Esophagus muscularis mucosa (tissue), 4 donors: ENCODE measurements at regions not wholly inside any gene's neighbourhood (a gene's known extent, or its start where the extent isn't known, plus 50 kb on each side); places are given as distances from the start of the nearest gene placed in this dataset.

ENCODE experiments used
- DNase-seq: peaks from one replicate; pipeline ENCODE4 v3.0.0-alpha.2; 2017; ENCODE audit errors: extremely low spot score
- H3K27ac ChIP-seq, 4 donors: fragments of 200-600 bp; sonication (generic); replicated peaks in 1 of 4; 1 replicate in 3 of 4; 2 replicates in 1 of 4; pipeline ENCODE4 v1.5.1; 2016 to 2019; ENCODE audit warnings: mild to moderate bottlenecking in 1 of 4
- H3K27me3 ChIP-seq, 4 donors: fragments of 200-600 bp; sonication (generic); one replicate each; pipeline versions ENCODE4 v1.5.1 to v1.6.0; 2016 to 2019
- H3K36me3 ChIP-seq, 4 donors: fragments of 200-600 bp; sonication (generic); one replicate each; pipeline ENCODE4 v1.5.1; 2016 to 2019
- H3K4me1 ChIP-seq, 4 donors: fragments of 200-600 bp; sonication (generic); one replicate each; pipeline ENCODE4 v1.5.1; 2016 to 2019
- H3K4me3 ChIP-seq, 4 donors: fragments of 200-600 bp; sonication (generic); 1 replicate in 2 of 4; 2 replicates in 2 of 4; pipeline ENCODE4 v1.5.1; 2016 to 2019; ENCODE audit warnings: mild to moderate bottlenecking in 4 of 4, moderate library complexity in 1 of 4
- H3K9me3 ChIP-seq, 4 donors: fragments of 200-600 bp; sonication (generic); 1 replicate in 3 of 4; 2 replicates in 1 of 4; pipeline ENCODE4 v1.5.1; 2016 to 2019
- EP300 ChIP-seq: sonication (generic); formaldehyde crosslinking; IDR thresholded peaks from one replicate; pipeline ENCODE4 v1.6.1; 2017; ENCODE audit warnings: antibody characterized with exemption
- POLR2A ChIP-seq: fragments of 450-650 bp; IDR thresholded peaks from one replicate; pipeline ENCODE4 v1.6.1; 2017; ENCODE audit warnings: antibody characterized with exemption, moderate library complexity, mild to moderate bottlenecking, low read depth
- POLR2AphosphoS5 ChIP-seq, 2 donors: sonication (generic); formaldehyde crosslinking; IDR thresholded peaks; one replicate each; pipeline ENCODE4 v1.6.1; 2017; ENCODE audit warnings: antibody characterized with exemption in 2 of 2
- WGBS: methylation state at CpG from one replicate; pipeline ENCODE4 v1.1.5; 2018; 5-methylcytosine and 5-hydroxymethylcytosine counted together
- intact Hi-C: fragments of 100-400 bp; cut with DNase I; formaldehyde crosslinking; loops from one replicate; pipeline ENCODE4 v1.15.1; 2023
- TF ChIP-seq, protein P1 (sequence below), 3 experiments: fragments of 200-600 bp in 2 of 3; fragments of 450-650 bp in 1 of 3; sonication (generic) in 2 of 3; IDR thresholded peaks; one replicate each; pipeline ENCODE4 v1.5.1; 2017 to 2019; ENCODE audit warnings: antibody characterized with exemption in 3 of 3, mild to moderate bottlenecking in 2 of 3, moderate library complexity in 1 of 3

DNA sequence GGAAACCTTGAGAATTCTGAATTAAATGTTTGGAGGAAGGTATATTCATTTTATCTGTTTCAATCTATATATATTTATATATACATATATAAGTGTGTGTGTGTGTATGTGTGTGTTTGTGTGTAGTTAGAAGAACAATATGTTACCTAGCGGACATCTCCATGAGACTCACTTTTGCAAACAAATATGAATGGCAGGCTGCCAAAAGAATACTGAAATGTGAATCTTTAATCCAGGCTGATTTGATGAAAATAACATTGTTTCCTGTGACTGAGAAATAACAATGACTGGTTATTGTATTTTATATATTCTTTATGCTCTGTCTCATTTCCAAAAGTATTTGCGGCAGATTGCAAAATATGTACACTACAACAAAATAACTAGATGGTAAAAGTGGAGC lies 255.5 kb upstream of the TGFBR2 start:
- DNase-seq: no peak
- Histone ChIP-seq H3K4me3 (no peak overlapping the region), H3K27ac (no peak overlapping the region), H3K36me3 (no peaks in the 10 kb centered on the region), H3K9me3 (no peaks in the 10 kb centered on the region), H3K4me1 (peaks cover 39 to 66% (median 46%) of the 10 kb centered on the region in 4 donors), H3K27me3 (no peaks in the 10 kb centered on the region)
- intact Hi-C loops: no loop called here
- 97% methylated on average over 2 of the region's 2 CpGs for WGBS
- TF ChIP-seq EP300 (no peak), POLR2AphosphoS5 (IDR thresholded peaks at IDR 0.05) (no peak), POLR2A (no peak)
- TF ChIP-seq, protein P1, sequence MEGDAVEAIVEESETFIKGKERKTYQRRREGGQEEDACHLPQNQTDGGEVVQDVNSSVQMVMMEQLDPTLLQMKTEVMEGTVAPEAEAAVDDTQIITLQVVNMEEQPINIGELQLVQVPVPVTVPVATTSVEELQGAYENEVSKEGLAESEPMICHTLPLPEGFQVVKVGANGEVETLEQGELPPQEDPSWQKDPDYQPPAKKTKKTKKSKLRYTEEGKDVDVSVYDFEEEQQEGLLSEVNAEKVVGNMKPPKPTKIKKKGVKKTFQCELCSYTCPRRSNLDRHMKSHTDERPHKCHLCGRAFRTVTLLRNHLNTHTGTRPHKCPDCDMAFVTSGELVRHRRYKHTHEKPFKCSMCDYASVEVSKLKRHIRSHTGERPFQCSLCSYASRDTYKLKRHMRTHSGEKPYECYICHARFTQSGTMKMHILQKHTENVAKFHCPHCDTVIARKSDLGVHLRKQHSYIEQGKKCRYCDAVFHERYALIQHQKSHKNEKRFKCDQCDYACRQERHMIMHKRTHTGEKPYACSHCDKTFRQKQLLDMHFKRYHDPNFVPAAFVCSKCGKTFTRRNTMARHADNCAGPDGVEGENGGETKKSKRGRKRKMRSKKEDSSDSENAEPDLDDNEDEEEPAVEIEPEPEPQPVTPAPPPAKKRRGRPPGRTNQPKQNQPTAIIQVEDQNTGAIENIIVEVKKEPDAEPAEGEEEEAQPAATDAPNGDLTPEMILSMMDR (IDR thresholded peaks at IDR 0.05): no peak

DNA sequence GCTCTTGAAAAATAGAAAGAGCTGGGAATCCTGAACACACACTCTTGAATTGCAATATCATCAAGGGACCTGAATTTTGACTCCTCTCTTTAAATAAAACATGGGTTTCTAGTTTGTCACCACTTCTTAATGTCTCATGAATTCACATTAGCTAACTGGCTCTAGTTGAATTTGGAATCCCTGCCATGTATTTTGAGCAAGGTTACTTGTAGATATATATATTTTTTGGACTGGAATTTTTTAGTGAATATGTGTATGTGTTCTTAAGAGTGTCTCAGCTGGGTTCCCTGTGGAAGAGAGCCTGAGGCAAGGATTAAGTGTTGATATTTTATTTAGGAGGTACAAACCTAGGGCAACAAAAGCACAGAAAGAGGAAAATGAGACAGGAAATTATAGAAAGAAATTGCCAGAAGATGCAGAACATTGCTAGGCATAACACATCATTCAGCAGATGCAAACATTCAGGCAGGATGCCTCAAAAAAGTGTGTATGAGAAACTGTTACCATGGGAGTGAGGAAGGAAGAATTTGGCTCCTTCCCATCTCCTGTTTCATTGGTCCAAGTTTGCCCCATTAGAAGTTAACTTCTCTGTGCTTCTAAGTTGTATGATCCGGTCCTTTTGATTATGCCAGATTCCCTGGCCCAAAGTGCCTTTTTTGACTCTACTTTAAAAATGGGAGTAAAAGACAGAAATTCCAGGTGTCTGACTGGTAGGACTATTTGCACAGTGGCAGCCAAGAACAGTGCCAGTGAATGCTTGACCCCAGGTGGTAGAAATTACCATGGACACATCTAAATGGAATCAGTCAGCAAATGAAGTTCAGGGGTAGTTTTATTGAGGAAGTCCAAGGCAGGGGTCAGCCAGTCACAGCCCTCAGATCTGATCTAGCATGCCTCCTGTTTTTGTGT lies 253.7 kb upstream of the TGFBR2 start:
- Histone ChIP-seq H3K4me1 (peaks cover 39 to 70% (median 53%) of the 10 kb centered on the region in 4 donors), H3K27me3 (no peaks in the 10 kb centered on the region), H3K4me3 (no peak overlapping the region), H3K9me3 (no peaks in the 10 kb centered on the region), H3K36me3 (no peaks in the 10 kb centered on the region), H3K27ac (peak overlapping the region; percentile 22 to 74 (median 69))
- 67% methylated on average over 1 of the region's 1 CpG for WGBS
- TF ChIP-seq POLR2AphosphoS5 (IDR thresholded peaks at IDR 0.05) (no peak), POLR2A (no peak), EP300 (no peak)
- TF ChIP-seq, protein P1 (IDR thresholded peaks at IDR 0.05): no peak
- DNase-seq: no peak
- intact Hi-C loops: no loop called here

DNA sequence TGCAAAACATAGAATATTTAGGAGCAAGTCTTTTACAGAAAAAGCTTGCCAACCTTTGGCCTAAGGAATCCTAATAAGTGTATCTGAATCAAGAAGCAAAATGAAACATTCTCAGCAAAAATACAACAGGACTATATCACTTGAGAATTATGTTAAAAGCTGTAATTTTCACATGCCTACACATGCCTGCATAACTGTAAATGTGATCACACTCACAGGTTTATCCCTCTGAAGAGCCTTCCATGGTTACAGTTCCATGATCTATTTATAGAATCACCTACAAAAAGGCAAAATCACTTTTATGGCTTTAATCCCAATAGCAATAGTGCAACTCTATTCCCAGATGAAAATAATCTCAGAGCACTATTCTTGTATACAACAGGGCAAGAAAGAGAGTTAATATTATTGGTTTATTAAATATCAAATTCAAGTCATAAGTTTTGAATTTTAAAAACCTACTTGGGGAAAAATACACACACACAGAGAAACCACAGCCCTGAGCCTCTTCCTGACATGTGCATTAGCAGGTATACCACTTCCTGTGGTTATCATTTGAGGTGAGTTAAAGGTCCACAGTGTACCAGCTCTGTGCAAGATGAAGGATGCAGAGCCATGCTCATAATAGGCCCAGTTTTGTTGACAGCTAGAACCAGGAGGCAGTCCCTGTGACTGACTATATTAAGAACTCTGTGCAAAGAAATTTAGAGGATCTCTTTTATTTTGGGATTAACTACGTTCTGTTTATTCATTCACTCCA lies 252.5 kb upstream of the TGFBR2 start:
- no peak overlapping the region for H3K4me3 ChIP-seq
- peak in 1 of 2 donors; percentile 7 for TF ChIP-seq POLR2AphosphoS5 (IDR thresholded peaks at IDR 0.05)
- no peak for TF ChIP-seq POLR2A
- H3K4me1 ChIP-seq: peaks cover 39 to 75% (median 54%) of the 10 kb centered on the region in 4 donors
- H3K27ac ChIP-seq: peak overlapping the region; percentile 63 to 74 (median 69)
- WGBS: 21% methylated on average over 1 of the region's 1 CpG
- DNase-seq: no peak
- no peaks in the 10 kb centered on the region for H3K27me3 ChIP-seq
- no peaks in the 10 kb centered on the region for H3K36me3 ChIP-seq
- intact Hi-C loops: no loop called here
- H3K9me3 ChIP-seq: no peaks in the 10 kb centered on the region

DNA sequence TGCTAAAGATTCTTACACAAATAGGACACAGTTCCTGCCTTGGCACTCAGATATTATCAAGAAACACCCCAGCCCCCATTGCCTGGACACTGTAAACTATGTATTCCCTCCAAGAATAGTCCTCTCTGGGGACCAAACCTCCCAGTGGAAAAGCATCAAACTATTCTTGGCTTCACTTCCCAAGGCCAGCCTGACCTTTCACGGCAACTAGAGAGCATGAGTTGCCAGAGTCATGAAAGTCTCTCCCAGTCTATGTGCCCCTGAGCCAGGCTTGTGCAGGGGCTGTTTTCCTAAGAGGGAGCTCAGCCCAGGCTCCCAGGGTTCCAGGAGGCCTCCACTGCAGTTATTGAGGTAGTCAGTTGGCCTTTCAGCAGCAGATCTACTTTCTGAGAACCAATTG lies 251.9 kb upstream of the TGFBR2 start:
- intact Hi-C loops: no loop called here
- H3K4me1 ChIP-seq: peaks cover 36 to 73% (median 54%) of the 10 kb centered on the region in 4 donors

More for the DNA sequence above, 251.9 kb upstream of the TGFBR2 start:
- DNase-seq: no peak
- no peaks in the 10 kb centered on the region for H3K9me3 ChIP-seq
- H3K36me3 ChIP-seq: no peaks in the 10 kb centered on the region
- WGBS: no CpG with 5 or more reads among the region's 1 CpG
- H3K27me3 ChIP-seq: no peaks in the 10 kb centered on the region
- TF ChIP-seq, protein P1 (IDR thresholded peaks at IDR 0.05): no peak
- H3K27ac ChIP-seq: peak overlapping the region; percentile 63 to 74 (median 69)
- H3K4me3 ChIP-seq: no peak overlapping the region
